ENCODE measurements at regions not wholly inside any gene's neighbourhood (a gene's known extent, or its start where the extent isn't known, plus 50 kb on each side); places are given as distances from the start of the nearest gene placed in this dataset.

DNA sequence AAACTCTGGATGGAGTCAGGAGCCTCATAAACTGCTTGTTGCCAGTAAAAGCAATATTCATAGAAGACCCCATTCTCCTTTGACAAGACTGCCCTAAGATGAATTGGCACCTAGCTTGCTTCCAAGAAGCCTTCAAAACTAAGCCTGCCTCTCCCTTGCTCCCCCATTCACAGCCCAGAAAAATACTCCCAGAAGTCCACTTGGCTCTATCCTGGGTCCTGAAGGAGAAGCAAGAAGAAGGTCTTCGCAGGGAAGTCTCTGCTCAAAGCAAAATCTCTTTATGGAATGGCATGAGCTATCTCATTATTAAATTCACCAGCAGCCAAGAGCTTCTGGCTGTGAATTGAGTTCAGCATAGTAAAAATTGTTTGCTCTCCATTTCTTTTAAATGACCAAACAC lies 230.2 kb upstream of the ARRDC4 start:
- no peak for DNase-seq (ENCODE audit: low read depth)
- H3K4me3 ChIP-seq (replicated peaks; ENCODE audit: low read depth, low read length): no peak overlapping the region
- no peak for TF ChIP-seq CTCF (IDR thresholded peaks at IDR 0.05; ENCODE audit: low read length, missing control alignments)

GRCh38 chr15:97731859-97732258 lies 228.6 kb upstream of the ARRDC4 start:
- DNase-seq (ENCODE audit: low read depth): no peak
- TF ChIP-seq CTCF (IDR thresholded peaks at IDR 0.05; ENCODE audit: low read length, missing control alignments): no peak

DNA sequence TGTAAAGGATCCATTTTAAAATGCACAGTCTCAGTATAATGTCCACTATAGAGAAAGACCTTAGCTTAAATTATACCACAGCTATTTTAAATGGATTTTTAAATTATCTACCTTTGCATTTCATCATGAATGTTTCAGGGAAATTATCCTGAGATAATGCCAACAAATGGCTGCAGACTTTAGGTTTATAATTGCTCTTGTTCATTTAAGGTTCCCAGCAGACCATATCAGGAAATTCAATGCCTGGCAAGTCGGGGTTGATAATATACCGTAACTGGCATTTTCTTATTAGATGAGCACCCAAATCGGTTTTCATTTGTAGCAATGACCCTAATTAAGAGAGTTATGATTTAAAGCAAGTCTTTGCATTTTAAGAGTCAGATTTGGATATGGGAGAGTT lies 227.1 kb upstream of the ARRDC4 start:
- DNase-seq (ENCODE audit: low read depth): no peak
- TF ChIP-seq CTCF (IDR thresholded peaks at IDR 0.05; ENCODE audit: low read length, missing control alignments): no peak
- H3K4me3 ChIP-seq (replicated peaks; ENCODE audit: low read depth, low read length): no peak overlapping the region

More at GRCh38 chr15:97731859-97732258, 228.6 kb upstream of the ARRDC4 start:
- H3K4me3 ChIP-seq (replicated peaks; ENCODE audit: low read depth, low read length): no peak overlapping the region

- no peak overlapping the region for H3K4me3 ChIP-seq (replicated peaks; ENCODE audit: low read depth, low read length)
- no peak for TF ChIP-seq CTCF (IDR thresholded peaks at IDR 0.05; ENCODE audit: low read length, missing control alignments)
- no peak for DNase-seq (ENCODE audit: low read depth)
These were observed 223.8 kb upstream of the ARRDC4 start for GRCh38 chr15:97736748-97737147.

GRCh38 chr15:97745481-97746071 lies 214.9 kb upstream of the ARRDC4 start:
- DNase-seq (ENCODE audit: low read depth): peak; percentile 21
- no peak overlapping the region for H3K4me3 ChIP-seq (replicated peaks; ENCODE audit: low read depth, low read length)
- peak; percentile 52 for TF ChIP-seq CTCF (IDR thresholded peaks at IDR 0.05; ENCODE audit: low read length, missing control alignments)

DNA sequence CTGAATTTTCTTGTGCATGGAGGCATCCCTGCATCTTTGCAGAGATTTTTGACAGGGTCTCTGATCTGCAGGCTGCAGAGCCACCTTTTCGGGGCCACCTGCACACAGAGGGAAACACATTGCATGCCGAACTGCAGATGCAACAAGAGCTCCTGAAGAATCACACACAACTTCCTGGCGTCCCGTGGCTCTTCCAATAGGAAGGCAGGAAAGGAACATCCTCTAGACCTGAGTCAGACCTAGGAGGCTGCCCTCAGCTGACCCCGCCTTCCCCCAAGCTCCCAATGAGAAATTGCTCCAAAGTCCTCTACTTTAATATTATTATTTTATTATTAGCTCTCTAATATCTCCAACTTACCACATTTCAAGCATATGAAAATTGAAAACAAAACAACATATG lies 213.2 kb upstream of the ARRDC4 start:
- H3K4me3 ChIP-seq (replicated peaks; ENCODE audit: low read depth, low read length): no peak overlapping the region

More for the DNA sequence above, 213.2 kb upstream of the ARRDC4 start:
- DNase-seq (ENCODE audit: low read depth): no peak
- TF ChIP-seq CTCF (IDR thresholded peaks at IDR 0.05; ENCODE audit: low read length, missing control alignments): no peak

All from fibroblast of pulmonary artery (primary cell).